ENCODE measurements at regions not wholly inside any gene's neighbourhood (a gene's known extent, or its start where the extent isn't known, plus 50 kb on each side); places are given as distances from the start of the nearest gene placed in this dataset.

- TF ChIP-seq CTCF (IDR thresholded peaks at IDR 0.05; ENCODE audit: insufficient read depth, low read length, poor library complexity, severe bottlenecking) (no peak), EZH2phosphoT487 (conservative IDR thresholded peaks at IDR 0.05; ENCODE audit: low read length) (no peak)
Measured at GRCh38 chr1:208500375-208500774, 256.2 kb upstream of the PLXNA2 start.

All from SU-DHL-6 (cell line).